HG03039 (cell line): ENCODE measurements at regions not wholly inside any gene's neighbourhood (a gene's known extent, or its start where the extent isn't known, plus 50 kb on each side); places are given as distances from the start of the nearest gene placed in this dataset.

ENCODE experiments used
- ATAC-seq: cut with Tn5 transposase; IDR thresholded peaks from one replicate; pipeline ENCODE4 v1.9.1; 2021; ENCODE audit warnings: mild to moderate bottlenecking, moderate library complexity; ENCODE audit not compliant: unreplicated experiment

DNA sequence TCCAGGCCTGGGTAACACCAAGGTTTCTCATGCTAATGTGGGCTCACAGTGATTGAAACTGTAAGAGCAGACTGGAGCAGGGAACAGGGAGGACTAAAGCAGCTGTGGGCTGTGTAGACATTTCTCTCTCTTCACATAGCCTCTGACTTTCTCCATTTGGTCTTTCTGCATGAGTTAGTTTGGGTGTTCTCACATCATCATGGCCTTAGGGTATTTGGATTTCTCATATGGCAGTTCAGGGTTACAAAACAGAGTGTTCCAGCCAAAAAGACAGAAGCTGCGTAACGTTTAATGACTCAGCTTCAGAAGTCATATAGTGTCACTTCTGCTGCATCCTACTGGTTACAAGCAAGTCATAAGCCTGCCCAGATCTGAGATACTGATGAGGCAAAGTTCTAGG lies 52.0 kb upstream of the OSBPL8 start:
- ATAC-seq = no peak

DNA sequence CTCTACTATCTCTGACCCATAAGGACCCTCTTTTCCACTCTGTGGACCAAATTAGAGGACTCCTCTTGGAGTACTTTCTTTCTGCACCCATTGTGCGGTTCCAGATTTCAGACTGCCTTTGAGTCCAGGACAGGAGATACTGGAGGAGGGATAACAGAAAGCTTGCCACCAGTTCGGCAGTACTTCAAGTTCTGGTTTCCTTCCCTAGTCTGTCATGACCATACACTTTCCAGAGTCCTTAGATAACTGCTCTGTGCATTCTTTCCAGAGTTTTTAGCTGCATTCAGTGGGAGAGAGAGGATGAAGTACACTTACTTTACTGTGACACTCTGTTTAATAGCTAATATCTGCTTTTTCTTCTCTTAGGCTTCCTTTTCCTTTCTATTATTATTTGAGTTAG lies 54.8 kb upstream of the OSBPL8 start:
- ATAC-seq = no peak

DNA sequence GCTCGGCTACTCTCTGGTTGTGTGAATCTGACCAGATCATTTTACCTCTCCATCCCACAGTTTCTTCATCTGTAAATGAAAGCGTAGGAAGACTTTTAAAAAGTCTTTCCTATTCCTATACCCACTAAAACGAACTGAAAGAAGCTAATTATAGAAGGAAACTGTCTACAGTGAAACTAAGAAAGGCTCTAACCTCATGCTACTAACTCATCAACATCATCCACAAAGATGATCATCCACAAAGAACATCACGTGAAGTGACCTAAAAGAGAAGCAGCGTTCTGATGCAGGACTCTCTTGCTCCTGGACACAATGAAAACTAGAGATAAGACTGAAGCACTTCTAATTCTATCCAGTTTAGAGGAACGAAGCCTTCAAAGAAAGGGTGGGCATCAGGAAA lies 58.5 kb upstream of the OSBPL8 start:
- no peak for ATAC-seq

DNA sequence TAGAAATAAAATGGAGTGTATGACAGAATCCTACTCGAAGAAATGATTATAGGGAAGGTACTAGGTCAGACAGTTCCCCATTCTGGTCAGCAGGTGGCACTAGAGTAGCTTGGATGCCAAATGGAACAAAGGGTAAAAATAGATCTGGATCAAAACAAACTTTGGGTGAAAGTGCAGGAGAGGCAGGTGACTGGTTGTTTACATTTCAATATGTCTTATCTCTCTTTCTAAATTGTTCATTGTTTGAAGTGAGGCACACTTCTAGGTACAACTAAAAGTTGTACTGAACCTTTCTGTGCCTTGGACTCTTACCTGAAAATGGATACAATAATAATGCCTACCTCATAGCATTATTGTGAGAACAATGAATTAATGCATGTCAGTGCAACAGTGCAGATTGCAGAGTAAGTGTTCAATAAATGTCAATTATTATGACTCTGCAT lies 62.0 kb upstream of the OSBPL8 start:
- ATAC-seq = peak; percentile 60

DNA sequence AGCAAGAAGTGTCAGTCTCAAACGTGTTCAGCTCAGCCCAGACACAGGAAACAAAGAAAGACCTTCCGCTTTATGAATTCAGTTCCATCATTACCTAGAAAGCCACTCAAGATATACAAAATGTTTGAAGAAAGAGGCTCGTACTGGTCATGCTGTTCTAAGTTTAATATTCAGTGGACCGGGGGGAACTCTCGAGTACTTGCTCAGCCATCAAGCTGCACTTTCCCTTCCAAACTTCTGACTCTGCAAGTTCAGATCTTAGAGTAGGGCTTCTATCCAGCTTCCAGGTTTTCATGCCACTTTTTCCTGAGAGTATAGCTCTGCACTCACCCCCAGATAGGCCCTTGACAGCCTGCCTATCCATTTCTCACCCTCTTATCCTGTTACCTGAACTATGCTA lies 62.8 kb upstream of the OSBPL8 start:
- ATAC-seq = no peak

DNA sequence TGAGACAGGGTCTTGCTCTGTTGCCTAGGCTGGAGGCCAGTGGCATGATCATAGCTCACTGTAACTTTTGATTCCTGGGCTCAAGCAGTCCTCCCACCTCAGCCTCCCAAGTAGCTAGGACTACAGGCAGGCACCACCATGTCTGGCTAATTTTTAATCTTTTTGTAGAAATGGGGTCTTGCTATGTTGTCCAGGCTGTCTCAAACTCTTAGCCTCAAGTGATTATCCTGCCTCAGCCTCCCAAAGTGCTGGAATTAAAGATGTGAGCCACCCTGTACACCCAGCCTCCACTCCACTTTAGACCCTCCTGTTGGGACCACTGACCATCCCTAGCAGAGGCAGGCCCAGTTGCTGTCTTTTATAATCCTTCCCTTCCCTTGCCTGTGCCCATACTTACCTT lies 63.3 kb upstream of the OSBPL8 start:
- no peak for ATAC-seq

DNA sequence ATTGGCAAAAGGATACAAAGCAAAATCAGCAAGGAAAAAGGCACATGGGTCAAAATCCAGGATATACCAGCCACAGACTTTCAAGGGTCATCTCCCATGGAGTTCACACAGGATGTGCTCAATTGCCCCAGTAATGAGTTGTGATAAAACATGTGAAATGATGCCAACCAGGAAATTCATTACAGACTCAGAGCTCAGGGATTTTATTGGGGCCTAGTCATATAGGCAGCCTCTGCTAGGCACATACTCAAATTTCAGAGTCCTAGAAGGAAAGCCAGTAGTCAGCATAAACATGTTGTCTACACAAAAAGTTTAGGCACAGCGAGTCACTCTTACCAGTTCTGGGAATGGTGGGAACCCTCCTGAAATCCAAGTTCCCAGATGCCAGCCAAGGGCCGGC lies 64.4 kb upstream of the OSBPL8 start:
- ATAC-seq = no peak

DNA sequence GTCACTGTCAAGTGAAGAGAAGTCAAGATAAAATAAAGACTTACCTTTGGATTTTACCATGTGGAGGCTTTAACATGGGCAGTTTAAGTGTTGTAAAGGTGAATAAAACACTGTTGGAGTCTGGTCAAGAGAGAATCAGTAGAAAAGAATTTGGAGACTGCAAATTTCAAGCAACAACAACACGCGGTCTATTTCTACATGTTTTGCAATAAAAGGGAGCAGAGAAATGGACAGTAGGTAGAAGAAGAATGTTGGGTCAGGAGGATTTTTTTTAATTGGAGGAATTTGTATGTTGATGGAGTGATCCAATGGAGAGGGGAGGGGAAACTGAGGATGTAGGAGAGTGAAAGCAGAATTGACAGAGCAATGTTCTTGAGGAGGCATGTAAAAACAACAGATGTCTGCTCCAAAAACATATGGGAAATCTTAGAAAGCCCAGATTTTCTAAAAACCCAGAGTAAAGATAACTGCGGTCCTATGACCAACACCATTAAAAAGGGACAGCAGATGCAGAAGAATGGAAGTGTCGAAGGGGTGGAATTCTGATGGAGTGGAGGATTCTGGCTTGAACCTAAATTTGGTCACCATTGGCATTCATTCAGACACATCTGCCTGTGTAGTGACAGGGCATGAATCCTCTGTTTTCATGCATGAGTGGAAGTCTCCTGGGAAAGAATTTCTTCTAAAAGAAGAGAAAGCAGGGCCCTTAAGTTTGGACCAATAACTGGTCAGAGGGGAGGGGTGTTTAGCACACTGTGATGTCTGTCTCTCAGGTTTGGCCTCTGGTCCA lies 68.0 kb upstream of the OSBPL8 start:
- ATAC-seq = no peak

DNA sequence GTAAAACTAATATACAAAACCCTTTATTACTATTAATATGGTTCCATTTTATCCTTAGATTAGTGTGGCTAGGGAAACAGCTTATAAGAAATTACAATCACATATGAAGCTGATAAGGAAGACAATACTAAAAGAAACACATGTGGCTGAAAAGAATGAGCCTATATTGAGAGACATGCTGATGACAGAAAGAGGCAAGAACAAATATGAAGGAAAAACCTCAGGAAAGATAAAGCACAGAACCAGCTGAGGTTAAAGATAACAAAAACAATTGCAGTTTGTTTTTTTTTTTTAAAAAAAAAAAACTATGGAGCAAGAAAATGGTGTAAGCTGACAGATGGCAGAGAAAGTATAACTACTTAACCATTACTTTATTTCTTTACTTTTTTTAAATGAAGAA lies 69.2 kb upstream of the OSBPL8 start:
- no peak for ATAC-seq

DNA sequence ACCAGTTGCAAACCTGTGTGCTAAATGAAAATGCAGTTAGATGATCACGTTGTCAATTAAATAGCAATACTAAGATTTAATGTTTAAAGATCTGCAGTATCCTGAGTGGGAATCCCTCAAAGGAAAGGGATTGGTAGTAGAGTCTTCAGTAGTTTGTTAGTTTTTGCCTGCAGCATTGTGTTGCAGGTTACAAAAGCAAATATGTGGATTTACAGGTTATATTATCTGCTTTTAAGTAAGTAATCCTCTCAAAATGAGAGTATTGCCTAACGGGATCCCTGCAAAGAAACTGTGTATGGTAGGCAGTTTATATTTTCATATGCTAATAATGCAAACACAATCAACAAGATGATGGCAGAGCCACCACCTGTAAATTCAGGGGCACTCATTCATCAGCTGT lies 72.2 kb upstream of the OSBPL8 start:
- no peak for ATAC-seq

DNA sequence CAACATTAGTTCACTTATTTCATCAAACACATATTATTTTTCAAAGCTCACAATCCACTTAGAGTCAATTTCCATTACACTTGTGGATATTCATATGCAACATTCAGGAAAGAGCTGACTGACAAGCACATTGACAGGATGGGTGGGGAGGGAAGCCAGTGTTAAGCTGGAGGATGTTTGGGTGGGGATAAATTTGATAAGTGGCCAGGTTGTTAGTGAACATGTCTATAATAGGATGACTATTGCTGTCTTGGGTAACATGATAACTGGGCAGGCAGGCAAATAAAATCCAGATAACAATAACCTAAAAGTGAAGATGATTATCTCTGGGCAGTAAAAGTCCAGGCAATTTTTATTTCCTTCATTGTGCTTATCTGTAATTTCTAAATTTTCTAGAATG lies 73.8 kb upstream of the OSBPL8 start:
- no peak for ATAC-seq

DNA sequence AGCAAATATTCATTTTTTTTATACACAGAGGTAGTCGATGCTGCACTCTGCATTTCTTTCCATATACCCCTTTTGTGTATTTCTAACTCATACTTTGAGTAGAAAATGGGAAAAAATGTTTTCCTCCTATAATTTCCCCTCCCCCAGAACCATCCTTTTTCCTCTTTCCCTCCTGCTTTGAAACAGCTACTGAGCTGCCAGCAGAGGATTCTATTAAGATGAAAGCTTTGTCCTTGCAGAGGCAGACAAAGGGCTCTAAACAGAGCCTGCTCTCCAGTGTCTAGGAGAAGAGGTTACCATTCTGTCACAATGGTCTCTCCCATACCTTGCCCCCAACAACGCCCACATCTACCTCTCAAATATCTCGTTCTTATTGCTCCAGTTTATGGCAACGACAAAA lies 74.6 kb upstream of the OSBPL8 start:
- ATAC-seq = no peak

DNA sequence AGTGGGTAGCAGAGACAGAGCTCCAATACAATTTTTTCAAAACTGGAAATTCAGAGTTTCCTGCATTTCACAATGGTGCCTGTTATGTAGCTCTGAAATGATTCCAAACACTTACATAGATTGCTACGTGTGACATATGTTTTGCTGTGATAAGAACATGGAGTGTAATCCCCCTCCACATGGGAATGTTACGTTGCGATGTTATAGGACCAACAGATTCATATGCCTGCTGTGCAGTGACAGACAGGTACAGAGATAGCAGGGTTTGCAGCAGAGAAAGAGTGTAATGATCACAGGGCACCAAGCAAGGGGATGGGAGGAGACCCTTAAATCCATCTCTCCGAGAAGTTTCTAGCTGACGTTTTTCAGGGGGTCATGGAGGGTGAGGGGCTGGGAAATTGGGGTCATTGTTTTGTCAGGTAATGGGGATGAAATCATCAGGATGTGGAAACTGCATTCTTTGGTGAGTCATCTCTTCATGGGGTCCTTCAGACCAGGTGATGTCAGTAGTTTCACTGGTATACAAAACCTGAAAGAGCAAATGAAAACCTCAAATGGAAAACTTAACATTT lies 76.6 kb upstream of the OSBPL8 start:
- ATAC-seq = no peak

DNA sequence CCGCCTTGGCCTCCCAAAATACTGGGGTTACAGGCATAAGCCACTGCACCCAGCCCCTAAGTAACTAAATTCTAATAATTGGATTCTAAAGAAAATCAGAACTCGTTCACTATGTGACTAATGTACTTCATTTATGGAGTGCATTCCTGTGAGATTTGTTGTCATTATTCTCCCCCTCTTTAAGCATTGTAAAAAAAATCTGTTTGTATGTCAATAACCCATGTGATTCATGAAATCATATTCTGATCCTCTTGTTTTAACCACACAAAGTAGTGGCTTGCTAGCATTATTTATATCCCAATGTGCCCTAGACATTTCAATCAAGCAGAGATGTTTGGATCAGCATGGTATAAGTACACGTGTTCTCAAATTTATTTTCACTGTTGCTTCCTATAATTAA lies 78.2 kb upstream of the OSBPL8 start:
- no peak for ATAC-seq

DNA sequence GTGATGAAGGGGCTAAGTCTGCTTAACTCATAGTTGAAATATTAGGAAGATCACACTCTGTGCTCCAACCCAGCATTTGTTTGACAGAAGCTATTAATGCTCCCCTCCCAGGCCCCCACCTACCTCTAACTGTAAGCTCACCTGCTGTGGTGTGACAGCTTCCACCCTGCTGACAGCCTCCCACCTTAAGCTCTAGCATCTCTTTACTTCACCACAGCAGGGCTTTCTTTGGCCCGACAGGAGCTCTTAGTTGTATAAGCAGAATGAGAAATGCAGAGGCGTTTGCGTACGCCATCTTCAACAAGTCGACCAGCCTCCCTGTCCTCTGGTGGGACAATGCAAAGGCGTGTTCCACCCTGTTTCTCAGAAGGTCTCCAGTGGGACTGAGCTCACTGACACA lies 80.1 kb upstream of the OSBPL8 start:
- no peak for ATAC-seq

DNA sequence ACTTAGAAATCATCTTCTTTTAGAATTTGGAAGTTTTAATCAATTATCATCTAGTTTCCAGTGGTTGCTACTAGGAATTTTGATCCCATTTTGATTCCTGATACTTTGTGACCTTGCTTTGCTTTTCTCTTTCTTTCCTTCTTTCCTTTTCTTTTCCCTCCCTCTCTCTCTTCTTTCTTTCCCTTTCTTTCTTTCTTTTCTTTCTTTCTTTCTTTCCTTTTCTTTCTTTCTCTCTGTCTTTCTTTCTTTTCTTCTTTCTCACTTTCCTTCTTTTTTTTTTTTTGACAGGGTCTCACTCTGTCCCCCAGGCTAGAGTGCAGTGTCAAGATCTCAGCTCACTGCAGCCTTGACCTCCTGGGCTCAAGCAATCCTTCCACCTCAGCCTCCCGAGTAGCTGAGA lies 81.5 kb upstream of the OSBPL8 start:
- no peak for ATAC-seq

DNA sequence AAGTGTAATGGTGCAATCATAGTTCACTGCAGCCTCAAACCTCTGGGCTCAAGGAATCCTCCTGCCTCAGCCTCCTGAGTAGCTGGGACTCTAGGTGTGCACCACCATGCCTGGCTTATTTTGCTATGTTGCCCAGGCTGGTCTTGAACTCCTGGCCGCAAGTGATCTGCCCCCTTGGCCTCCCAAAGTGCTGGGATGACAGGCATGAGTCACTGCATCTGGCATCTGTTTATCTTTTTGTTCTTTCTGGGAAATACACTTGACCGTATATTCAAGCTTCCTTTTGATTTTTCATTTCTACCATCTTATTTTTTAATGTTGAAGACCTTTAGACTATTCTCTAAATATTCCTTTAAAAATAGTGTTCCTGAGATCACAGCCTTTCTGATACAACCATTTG lies 82.4 kb upstream of the OSBPL8 start:
- no peak for ATAC-seq

DNA sequence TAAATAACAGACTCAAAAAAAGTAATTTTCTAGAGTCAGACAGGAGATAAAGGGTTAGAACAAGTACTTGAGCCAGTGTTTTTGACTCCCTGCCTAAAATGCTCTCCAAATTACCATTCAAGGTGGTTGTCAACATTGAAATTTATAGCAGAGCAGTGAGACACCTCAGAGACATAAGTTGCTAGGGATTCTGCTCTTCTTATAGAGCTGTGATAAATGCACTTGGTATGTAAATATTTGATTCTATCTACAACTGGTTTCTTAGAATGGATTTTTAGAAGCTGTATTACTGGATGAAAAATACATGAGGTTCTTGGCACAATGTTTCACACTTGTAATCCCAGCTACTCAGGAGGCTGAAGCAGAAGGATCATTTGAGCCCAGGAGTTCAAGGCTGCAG lies 83.9 kb upstream of the OSBPL8 start:
- ATAC-seq = no peak

DNA sequence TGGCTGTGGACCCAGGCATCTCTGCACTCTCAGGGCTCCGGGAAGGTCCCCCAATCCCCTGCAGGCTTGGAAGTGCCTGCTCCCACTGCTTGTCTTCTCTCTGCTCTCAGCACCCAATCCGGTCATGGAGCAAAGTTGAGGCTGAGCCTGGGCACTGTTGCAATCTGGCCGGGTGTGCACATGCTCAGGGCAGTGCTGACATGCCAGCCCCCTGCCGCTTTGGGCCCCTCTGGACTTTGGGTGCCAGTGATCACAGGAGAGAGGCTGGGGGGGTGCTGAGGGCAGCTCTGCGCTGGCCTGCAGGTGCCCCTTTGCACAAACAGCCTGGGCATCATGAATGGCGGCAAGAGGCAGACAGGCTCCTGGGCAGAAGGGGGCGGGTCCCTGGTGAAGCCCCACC lies 85.4 kb upstream of the OSBPL8 start:
- no peak for ATAC-seq

DNA sequence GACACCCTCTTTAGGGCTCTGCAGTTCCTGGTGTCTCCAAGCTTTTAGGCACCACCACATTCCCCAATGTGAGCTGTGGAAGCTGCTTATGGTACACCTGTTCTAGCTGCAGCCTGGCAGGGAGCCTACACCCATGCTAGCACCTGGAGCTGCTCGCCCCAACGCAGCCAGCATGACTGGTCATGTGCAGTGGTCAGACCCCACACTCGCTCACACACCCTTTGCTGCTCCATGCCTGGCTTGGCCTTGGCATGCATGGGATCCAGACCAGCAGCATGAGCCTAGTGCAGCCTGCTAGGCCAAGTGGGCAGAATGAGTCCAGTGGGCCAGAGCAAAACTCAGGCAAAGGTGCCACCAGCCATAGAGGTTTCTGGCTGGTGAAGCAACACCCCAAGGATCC lies 86.4 kb upstream of the OSBPL8 start:
- no peak for ATAC-seq

DNA sequence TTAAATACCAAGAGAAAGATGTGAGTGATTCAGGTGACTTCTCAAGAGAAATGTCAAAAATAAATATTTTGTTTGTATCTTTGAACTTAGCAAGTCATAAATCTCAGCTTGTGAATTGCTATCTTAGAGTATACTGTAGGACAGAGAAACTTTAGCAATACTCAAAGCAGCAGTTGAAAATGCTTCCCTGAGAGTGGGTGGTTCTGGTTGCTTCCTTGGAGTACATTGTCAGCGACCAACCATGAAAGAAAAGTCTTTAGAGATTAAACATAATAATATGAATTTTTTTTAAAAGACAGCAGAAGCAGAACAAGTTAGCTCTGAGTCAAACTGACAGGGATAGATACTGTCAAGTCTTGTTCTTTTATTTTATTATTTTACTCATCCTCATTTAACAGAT lies 86.8 kb upstream of the OSBPL8 start:
- no peak for ATAC-seq

DNA sequence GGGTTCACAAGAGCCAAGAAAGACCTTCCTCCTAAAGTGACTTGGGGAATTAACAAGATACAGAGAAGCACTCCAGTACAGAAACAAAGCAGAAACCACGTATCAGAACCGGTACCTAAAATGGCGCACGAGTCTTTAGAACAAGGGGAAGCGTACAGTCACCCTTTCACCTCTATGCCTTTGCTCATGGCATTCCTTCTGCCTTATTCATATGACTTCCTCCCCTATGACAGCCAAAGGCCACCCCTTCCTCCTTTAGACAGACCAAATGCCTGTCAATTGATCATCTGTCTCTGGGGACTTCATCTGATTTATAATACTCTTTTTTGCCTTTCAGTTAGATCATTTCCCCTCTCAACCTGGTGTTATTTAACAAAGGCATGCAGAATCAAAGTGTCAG lies 89.5 kb upstream of the OSBPL8 start:
- no peak for ATAC-seq

DNA sequence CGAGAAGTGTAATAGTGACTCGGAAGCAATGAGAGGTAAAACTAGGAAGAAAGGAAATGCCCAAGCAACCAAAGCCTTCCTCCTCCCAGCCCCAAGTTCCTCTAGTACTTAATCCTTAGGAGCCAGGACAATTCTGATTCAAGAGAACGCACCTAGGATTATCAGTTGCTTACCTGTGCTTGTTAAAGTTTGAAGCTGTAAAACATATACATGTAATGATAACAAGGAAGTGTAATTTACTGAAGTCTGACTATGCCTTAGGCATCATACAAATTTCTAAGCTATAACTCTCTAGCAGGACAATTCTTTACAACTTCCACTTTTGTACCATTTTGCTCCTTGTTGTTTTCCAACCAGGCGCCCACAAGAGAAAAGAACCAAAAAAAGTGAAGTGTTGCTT lies 92.8 kb upstream of the OSBPL8 start:
- no peak for ATAC-seq
